ENCODE measurements at regions not wholly inside any gene's neighbourhood (a gene's known extent, or its start where the extent isn't known, plus 50 kb on each side); places are given as distances from the start of the nearest gene placed in this dataset.

- TF ChIP-seq POLR2A (IDR thresholded peaks at IDR 0.05; ENCODE audit: low read length) (no peak), GATA1 (IDR thresholded peaks at IDR 0.05; ENCODE audit: low read depth, low read length) (no peak)
Observed at GRCh38 chr6:81003156-81003555, 749.3 kb downstream of the TENT5A start.

Data from erythroblast (primary cell).